NCI-H2081 treated with DMSO at 0.1 percent for 48 hours (cell line): ENCODE measurements at regions not wholly inside any gene's neighbourhood (a gene's known extent, or its start where the extent isn't known, plus 50 kb on each side); places are given as distances from the start of the nearest gene placed in this dataset.

Experiments
- DNase-seq: peaks from one replicate; lab custom pipeline; 2025; lab: John Stamatoyannopoulos, UW

DNA sequence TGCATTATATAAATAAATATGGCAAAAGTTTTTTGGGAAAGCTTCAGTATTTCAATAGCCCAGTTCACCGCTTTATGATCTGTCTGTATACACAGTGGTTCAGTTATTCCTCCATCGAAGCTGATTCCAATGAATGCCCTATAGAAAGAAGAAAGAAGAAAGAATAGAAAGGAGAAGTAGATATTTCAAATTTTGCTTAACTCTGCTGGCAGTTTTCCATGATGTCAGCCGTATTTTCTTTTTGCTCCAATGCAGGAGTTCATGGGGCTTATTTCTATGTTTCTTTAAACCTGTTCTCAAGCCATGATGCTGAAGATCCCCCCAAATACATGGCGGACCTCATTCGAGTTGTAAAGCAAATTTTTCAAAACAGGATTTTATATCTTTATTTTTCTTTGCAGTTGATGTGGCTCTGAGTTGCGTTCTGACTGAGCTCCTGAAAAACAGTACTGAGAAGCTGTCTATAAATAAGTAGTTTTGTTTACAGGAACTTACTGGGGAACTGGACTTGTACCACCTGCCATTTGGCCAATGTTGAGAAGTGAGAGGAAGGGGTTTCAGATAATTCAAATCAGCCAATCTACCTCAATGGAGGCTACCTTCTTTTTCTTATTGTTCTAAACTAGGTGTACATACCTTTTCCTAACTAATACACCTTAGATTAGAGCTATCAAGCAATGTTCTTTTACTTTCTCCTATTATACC, 418.5 kb upstream of the MEF2C start:
- DNase-seq = no peak

DNA sequence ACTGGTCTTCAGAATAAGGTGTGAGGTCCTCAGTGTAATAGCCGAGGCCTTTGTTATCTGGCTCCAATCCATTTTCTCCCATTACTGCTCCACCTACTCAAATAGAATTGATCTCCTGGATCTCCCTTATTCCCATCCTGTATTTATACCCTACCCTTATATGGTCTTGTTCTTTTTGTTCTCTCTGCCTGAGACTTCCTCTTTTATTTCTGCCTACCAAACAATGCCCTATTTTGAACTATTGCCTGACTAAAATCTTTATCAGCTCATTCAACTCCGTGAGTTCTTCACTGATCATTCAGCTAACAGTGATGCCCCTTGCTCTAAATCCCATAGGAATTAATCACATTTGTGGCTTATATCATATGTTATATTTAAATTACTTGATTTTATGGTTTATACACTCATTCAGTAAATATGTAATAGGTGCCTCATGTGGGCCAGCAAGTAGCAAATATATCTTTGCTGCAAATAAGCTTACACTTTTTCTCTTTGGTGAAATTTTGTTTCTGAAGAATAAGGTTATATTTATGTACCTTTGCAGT, 417.5 kb upstream of the MEF2C start:
- no peak for DNase-seq

DNA sequence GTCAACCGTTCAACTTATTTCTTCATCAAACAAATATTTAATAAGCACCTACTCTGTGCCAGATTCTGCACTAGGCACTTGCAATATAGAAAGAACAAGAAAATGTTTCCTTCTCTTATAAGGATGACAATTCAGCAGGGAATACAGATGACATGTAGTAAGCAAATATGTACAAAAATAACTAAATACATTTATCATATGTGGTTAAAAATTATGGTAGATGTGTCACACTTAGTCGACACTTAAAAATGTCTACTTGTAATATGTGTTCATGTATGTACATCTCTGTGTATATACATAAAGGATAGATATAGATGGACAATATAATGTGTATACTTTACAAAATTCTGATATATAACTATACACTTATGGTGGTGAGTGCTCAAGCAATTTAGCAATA, 417.0 kb upstream of the MEF2C start:
- no peak for DNase-seq

DNA sequence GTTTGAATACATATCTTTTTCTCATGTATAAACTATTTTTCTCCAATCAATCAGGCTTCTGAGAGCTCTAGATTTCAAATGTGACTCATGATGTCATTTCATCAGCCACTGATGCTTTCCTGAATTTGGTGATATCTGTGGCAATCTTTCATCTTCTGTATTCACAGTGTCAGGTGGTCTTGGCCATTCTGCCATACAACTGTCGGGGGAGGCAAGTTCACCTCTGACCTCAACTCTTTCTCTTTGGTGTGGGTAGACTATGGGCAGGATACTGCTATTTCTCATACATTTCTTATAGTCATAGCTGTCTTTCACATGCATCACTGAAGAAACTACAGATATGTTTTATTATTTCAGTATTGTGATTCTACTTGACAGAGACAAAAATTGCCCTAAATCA, 414.1 kb upstream of the MEF2C start:
- DNase-seq = no peak

DNA sequence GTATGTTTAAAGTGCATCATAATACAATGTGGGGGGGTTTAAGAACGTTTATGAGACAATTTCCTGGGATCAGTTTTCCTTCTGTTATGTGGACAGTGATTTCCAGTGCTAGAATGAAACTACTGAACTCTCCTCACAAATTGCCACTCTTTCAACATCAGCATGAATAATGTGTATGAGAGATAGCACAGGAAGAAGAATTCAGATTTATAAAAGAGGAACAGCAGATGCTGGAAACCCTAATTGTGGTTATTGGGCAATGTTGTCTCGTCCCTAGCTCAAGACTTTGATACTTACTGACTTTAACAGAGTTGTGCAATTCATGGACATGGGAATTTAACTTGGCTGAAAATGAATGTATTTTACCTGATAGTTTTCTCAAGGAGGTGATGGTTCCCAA, 410.8 kb upstream of the MEF2C start:
- no peak for DNase-seq

DNA sequence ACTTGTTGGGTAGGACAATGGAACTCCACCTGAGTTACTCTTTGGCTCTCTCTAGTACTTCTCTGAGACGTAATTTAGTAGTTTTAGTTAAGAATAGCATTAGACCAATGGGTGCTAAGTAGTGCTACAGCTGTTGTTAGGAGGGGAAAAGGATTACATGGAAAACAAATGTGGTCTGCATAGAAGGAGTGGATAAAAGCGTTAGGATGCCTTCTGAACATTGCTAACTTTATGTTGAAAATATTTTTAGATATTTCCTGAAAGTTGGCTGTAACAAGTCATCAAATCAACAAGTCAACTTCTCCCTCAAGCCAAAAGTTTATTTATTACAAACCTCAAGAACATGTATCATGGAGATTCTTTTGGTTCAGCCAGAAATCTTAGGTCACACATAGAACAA, 409.5 kb upstream of the MEF2C start:
- DNase-seq = no peak

DNA sequence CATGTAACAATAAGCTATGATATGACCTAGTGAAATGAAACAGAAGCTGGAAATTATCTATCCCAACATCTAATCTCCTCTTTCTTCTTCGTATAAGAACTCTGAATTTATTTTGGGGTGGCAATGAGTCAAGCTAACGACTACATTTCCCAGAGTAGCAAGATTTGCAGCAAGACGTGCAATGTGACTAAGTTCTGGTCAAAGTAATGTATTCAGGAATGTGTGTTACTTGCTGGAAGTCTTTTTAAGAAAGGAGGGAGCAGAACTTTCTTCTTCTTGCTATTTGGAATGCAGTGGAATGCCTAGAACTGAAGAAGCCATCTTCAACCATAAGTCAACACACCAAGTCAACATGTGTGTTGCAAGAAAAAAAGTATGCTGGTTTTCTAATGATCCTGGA, 406.6 kb upstream of the MEF2C start:
- DNase-seq = no peak

DNA sequence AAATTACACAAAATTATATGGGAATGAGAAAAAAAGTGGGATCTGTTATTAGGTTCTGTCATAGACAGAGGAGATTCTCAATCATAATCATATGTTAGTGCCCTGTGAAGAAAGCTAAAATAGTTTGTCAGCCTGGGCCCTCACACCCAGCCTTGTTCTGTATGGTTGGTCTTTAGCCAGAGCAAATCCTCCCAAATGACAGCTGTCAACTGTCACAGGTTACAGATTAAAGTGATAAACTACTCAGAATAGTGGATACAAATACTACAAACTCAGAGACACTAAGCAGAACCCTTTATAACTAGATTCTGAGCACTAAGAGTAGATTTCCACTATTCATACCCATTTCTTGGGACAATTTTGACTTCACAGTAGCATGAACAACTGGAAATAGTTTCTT, 405.0 kb upstream of the MEF2C start:
- no peak for DNase-seq

DNA sequence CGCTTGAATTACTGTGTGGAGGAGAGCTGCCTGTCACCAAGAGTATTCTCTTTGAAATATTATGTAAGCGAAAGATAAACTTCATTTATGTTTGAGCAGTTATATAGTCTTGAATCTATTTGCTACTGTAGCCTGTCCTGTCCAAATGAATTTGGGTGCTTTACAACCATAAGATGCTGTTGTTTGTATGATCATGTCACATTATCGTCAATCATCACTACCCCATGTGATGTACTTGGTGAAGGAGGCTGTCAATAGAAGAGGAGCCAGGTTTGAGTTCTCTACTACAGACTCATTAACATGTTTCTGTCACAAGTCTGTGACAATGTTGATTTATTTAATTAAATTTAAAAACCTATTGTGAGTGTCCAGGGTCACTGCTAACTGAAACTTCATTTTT, 403.3 kb upstream of the MEF2C start:
- no peak for DNase-seq

DNA sequence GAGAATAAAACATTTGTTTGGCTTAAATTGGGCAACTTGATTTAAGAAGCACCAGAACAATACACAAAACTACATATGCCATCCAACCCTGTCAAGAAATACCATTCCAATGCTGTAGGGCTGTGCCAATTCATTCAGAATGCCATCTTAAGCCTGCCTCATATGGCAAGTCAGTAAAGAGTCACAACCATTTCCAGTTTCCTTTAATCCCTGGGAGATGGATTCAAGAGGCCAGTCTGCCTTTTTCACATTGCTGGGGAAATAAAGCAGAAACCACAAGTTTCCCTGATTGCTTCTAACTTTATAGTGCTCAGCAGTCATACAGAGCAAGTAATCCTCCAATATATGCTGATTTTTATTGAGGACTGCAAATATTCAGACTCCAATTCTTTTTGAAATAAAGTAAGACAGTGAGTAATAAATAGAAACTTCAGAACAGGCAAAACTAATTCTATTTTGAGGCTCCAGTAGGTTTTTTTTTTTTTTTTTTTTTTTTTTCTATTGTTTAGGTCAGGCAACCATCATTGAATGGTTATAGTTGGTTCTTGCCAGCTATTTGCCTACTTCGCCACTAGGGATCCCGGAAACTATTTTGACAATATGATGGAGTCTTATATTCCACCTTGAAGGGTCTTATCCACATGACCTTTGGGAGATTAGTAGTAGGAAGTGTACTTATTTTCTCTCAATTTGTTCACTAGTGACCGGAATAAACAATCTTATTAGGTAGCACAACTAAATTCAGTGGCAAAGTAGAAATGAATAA, 400.9 kb upstream of the MEF2C start:
- DNase-seq = no peak

DNA sequence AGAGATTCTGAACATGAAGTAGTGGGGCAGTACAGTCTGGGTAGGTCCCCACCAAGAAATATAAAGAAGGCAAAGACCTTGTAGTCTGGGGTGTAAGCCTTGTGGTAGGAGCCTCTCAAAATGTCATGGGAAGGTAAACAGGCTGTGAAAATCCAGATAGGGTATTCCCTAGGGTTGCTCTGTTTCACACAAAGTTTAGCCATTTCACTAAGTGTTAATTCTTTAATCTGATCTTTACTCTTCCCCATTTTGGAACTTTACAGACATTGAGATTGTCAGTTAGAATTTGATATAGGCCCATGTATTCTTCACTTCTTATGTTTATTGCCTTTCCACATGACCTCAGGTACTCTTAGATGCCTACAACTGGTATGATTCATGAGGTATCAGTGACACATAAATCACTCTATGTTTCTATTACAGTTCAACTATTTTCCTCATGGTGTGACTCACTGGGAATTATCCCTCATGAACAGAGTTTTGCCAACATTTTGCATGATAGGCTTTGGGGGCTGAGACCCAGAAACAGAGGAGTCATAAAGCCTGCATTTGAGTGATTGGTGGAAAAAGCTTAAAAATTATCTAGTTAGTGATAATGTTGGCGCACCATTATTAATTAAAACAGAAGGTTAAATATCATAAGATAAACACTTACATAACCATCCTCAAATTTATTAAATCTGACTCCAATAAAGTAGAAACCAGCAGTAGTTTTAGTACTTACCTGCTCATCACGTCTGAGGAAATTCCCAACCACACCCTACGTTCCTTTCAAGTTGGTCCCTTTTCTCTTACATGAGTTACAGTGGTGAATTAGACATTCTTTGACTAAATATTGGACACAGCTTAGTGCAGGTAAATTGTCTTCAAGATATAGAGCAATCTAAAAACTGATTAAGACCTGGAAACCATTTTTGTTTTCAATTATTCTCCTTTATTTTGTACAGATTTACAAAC, 399.8 kb upstream of the MEF2C start:
- no peak for DNase-seq

DNA sequence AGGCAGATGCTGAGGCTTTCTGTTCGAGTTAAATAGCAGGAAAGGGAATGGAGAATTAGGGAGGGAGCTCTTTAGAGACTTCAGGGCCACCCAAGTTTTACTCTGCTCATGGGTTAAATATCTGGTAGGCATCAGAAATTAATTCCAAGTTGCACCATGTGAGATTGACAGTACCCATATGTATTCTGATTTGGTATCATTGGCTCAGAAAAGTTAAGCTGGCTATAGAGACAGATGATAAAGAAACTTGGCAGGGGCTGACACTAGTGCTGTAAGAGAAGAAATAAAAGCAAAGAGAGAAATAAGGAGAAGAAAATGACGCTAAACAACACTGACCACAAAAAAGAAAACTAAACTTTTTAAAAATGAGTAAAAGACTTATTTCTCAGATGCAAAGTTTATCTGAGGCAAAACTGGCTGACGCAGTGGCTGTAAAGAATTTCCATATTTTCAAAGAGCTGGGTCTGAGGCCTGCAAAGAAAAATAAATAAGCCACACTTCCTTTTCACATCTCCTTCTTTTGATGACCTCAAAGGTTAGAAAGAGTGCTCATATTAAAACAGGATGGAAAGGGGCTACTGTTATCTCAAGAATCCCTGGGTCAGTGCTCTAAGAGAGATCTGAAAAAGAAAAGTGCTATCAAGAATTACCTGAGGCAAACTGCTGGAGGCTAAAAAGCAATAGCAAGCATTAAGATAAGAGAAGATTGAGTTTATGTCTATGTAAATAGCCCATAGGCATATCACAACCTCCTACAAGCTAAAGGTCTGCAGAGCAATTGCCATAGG, 399.0 kb upstream of the MEF2C start:
- no peak for DNase-seq

DNA sequence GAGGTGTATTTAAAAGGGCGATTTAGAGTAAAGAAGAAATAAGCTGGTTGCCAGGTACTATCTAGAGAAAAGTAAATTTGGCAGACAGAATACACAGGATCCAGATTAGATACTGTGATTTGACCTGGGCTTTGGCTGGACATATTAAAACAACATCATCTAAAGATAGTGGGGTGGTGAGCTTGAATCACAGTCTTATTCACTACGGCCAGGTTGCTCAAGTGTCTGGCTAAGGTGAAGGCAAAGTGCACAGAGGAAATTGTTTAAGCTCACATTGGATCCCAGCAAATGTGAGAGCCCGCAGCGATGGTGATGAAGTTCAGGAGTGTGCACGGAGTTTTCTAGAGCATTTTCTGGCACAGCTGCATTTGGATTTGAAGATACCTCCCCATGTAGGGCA, 398.2 kb upstream of the MEF2C start:
- DNase-seq = no peak

DNA sequence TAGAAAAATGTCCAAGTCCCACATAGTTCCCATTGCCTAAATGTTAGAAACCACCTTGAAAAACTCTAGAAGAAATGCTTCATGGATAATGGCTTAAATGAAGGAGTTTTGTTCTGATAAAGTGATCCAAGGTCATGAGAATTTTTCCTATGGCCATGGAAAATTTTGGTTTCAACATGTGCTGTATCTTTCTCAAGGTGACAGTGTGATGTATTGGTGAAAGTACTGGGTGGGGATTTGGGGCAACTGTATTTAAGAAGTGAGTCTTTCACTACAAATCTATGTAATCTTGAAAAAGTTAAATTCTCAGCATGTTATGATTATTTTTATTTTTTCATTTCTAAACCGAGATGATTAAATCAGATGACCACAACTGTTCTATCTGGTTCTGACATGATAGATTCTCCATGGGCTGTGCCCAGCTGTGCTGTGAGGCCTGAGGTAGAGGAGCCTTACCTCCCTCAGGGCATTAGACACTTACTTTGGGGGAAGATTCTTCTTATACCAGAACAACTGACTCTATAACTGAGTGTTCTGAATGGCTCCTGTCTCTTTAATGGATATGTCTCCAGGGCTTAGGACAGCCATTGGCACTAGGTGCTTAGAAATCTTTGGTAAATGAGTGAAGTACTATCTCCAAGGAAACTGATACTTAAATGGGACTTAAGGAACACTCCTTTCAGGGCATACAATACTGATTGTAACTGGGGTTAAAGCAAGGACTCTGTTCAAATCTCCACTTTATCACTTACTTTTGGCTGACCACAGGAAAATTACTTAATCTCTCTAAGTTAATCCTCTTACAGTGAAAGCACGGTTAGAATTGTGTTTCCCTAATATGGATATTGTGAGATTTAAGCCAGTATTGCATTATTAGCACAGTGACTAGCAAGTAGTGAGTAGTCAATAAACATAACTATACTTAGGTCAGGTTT, 397.4 kb upstream of the MEF2C start:
- DNase-seq = no peak

DNA sequence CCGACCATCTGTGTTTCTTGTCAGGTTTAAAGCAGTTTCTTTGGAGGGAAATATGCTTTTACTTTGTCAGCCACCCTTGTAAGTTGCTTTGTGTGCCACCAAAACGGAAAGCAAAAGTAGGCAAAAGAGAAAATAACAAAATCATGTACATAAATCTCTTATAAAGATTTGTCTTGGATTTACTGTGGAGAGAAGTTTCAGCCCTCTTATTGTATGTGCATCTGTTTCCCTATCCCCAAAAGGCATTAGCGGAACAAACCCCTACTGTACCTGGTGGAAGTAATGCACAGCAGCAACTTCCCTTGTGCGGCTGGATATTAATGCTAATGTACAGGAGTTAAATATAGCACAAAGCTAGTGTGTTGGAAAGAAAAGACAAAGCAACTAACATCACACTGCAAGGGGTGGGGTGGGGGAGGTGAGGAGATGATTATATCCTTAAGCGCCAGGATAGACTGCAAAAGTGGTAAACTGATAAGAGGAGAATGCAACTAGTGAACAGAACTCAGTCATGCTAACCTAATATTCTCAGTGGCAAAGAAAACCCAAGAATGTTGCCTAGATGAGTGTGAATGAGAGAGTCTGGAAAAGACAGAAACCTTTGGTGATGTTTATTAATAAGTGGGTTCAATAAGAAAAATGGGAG, 396.5 kb upstream of the MEF2C start:
- DNase-seq = no peak

DNA sequence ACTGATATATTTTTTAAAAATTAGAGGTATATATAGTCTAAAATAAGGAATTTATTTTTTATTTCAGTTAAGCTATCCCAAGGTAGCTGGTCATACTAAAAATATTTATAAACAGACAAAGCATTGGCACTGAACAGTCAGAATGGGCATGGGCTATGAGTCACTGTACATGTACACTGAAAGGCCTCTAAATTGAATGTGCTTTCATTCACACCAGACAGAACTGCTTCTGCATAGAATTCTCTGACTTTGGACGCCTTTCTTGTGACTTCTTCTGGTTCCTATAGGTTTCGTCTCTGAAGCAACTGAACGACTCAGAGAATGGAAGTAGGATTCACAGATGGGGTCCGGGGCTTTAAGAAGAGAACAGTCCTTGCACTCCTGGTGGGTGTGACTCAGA, 394.8 kb upstream of the MEF2C start:
- no peak for DNase-seq

DNA sequence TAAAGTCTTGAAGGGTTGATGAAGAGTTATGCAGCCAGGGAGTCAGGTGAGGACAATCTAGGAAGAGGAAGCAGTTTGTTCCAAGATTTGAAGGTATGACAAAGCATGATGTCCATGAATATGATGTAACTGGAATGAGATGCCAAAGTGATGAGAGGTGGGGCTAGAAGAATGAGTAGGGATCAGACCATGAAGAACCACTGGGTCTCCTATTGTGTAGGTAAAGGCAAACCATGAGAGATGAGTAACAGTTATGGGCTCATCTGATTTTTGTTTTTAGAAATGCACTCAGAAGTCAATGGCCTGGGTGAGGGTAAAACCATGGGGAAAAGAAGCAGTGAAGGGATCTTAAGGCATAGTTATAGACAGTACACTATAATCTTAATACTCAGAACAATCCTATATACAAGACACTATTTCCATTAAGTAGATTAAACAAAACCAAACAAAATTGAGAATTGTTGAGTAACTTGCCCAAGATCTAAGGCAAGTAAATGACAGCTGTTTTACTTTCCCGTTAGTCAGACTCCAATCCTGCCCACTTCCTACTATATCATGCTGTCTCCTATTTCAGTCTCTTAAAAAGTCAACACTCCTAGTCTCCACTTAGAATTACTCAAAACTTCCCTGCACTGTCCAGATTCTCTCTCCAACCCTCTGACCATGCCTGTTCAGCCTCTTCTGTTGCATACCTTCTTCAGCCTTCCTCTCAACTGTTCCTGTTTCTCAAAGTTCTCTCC, 393.8 kb upstream of the MEF2C start:
- DNase-seq = no peak

DNA sequence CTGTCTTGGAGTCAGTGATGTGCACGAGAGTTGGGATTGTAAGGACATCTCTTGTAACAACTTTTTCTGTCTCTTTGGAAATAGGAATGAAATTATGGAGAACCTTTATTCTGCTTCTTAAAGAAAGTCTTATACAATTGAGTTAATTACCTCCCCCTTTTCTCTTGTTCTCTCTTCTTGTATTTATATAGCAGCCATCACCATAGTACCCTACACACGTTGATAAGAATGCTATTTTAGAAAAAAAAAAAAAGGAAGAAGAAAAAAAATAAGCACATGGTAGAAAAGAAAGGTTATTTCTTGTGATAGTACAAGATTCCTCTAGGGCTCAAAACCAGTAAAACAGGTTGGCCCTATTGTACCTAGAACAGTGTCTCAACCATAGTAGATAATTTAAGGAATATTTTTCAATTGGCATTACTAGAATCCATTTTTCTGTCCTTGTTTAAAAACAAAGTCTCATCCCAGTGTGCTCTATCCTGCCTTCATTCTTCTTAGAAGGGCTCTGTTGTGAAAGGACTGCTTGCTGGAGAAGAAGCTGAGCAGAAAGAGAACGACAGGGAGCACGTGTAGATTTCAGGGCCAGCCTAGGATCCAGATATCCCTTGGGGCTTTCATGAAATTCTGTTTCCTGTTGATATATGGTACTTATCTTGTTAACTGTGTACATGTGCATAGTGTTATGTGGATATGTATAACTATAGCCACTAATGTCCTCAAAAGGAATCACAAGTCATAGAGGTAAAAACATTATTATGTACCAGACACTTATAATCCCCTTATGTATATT, 392.3 kb upstream of the MEF2C start:
- no peak for DNase-seq
